HG02759 (cell line): ENCODE measurements at regions not wholly inside any gene's neighbourhood (a gene's known extent, or its start where the extent isn't known, plus 50 kb on each side); places are given as distances from the start of the nearest gene placed in this dataset.

Experiments
- ATAC-seq: cut with Tn5 transposase; IDR thresholded peaks from one replicate; pipeline ENCODE4 v1.9.1; 2021; ENCODE audit warnings: mild to moderate bottlenecking, moderate library complexity; ENCODE audit not compliant: unreplicated experiment

DNA sequence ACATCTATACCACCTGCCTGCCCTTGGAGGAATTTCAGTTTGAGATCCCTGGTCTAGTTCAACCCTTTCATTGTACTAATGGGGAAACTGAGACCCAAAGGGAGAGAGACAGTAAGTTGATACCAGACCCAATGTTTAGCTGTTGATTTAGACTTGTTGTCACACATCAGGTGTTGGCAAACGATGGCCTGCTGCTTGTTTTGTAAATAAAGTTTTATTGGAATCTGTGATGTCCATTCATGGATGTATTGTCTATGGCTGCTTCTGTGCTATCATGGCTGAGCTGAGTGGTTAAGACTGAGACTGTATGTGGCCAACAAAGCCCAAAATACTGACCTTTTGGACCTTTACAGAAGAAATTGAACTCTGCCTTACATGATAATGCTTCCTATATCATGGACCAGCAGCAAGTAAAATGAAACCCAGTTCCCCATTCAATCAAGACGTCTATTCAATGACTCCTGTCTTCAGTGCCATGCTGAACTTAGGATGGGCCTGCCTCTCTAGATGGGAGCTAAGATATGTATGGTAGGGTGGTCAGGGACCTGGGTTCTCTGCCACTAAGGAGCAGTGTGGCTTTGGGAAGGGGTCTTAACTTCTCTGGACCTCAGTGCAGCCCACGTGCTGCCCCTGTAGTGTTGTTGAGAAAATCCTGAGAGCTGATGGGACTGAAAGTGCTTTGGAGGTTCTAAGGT lies 111.0 kb downstream of the IRX5 start:
- no peak for ATAC-seq

GRCh38 chr16:55042556-55043432 lies 112.1 kb downstream of the IRX5 start:
- ATAC-seq: no peak

- ATAC-seq: no peak
Observed at GRCh38 chr16:55043499-55043898, 112.8 kb downstream of the IRX5 start.

DNA sequence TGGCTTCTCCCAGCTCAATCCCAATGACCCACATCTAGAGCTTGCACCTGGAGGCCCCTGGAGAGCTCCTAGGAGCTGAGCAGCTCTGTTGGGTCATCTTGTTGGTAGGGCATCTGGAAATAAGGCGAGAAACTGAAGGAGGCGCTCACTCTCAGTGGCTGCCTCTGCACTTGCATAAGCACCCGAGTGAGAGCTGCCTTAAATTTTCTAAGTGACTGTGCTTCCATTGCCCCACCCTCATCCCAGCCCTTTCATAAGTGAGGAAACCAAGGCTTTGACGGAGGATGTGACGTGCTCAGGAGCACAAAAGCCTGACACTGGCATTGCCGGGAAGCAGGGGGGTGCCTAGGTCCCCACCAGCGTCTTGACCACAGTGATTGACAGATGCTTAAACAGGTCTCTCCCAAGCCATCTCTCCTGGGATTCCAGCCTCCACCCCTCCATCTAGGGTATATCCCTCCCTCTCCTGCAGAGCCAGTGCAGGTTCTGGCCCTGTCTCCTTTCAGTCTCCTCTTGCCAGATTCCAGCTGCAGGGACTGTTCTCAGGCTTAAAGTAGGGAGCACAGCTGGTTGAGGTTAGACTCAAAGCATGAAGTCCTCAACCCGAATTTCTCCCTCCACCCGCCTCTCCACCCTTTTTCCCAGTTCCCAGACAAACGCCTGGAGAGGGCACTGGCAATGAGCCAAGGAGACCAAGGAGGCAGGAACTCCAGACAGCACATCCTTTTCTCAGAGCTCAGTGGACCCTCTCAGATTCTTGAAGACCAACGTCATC lies 113.7 kb downstream of the IRX5 start:
- ATAC-seq: no peak

DNA sequence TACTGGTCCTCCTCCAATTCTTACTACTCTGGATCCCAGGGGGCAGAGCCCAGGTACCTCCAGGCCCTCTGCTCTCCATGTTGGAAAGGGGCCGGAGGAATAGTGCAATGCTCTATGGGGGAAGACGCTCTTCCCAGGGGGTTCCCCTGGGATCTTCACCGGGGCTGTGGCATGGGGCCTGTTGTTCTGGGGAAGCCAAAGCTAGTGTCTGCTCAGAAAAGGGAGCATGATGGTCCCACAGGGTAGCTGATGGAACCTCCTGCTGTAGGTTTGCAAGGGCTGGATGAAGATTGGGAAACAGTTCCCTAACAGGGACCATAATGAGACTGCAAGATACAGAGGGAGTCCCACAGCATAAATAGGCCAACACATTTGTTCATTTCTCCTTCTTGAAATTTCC lies 114.7 kb downstream of the IRX5 start:
- no peak for ATAC-seq

- no peak for ATAC-seq
Observed at GRCh38 chr16:55045756-55046460, 115.2 kb downstream of the IRX5 start.

- ATAC-seq: no peak
Observed at GRCh38 chr16:55046513-55046912, 115.8 kb downstream of the IRX5 start.

- no peak for ATAC-seq
Observed at GRCh38 chr16:55046916-55047315, 116.3 kb downstream of the IRX5 start.

- no peak for ATAC-seq
Observed at GRCh38 chr16:55047331-55047730, 116.7 kb downstream of the IRX5 start.

- no peak for ATAC-seq
Observed at GRCh38 chr16:55047903-55048497, 117.3 kb downstream of the IRX5 start.

DNA sequence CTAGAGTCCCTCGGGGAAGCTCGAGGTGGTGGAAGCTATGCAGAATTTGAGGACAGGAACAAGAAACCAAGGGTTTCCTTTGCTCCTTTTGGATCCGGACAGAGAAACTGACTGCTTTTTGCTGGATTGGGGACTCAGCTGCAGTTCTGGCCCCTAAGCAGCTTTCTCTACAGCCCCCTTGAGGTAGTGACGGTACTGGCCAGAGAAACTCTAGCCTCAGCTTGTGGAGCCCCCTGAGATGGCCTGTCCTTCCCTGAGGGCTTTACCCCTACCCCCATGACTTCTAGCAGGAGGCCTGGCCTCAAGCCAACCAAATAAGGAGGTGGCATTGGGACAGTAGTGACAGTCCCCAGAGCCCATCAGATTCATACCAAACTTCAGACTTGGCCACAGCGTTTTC lies 118.1 kb downstream of the IRX5 start:
- ATAC-seq: no peak

DNA sequence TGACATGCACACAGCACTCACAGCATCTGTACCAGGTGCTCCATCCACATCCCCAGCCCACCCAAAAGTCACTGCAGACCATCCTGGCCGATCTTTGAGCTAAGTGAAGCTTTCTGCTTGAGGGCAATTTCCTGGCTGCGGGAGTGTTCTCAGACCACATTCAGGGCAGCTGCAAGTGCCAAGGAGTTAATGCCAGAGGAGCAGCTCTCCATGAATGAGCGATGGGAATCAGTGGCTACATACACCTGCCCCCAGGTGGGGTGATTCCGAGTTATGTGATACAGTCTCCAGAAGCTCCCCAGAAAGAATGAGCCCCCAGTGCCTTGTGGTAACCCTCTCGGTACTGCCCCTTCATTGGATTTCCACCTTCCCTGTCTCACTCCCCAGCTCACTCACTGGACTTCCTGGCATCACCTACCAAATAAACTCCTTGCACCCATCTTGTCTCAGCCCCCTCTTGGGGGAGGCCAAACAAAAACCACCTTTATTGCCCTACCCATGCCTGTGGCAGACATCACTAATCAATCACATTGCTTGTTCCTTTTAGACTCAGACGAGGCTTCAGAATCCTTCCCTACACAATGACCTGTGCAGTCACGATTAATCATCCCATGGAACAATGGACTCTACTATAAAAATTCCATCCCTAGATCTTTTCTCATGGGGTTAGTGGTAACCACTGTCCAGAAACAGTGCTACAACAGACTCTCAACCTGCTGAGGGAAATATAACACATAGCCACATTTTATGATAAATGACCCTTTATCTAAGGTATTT lies 121.1 kb downstream of the IRX5 start:
- no peak for ATAC-seq

DNA sequence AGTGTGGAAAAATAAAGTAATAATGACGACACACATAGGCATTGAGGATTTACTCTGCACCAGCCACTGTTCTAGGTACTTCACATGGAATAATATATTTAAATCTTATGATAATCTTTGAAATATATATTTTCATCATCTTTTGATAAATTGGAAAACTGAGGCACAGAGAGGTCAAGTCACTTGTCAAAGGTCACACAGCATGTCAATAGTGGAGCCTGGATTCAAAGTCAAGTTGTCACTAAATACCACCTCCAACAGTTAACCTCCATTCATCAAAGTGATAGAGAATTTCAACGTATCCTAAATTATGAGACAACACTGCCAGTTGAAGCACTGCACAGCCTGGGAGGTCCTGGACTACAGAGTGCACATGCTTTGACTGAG lies 121.7 kb downstream of the IRX5 start:
- ATAC-seq: no peak

DNA sequence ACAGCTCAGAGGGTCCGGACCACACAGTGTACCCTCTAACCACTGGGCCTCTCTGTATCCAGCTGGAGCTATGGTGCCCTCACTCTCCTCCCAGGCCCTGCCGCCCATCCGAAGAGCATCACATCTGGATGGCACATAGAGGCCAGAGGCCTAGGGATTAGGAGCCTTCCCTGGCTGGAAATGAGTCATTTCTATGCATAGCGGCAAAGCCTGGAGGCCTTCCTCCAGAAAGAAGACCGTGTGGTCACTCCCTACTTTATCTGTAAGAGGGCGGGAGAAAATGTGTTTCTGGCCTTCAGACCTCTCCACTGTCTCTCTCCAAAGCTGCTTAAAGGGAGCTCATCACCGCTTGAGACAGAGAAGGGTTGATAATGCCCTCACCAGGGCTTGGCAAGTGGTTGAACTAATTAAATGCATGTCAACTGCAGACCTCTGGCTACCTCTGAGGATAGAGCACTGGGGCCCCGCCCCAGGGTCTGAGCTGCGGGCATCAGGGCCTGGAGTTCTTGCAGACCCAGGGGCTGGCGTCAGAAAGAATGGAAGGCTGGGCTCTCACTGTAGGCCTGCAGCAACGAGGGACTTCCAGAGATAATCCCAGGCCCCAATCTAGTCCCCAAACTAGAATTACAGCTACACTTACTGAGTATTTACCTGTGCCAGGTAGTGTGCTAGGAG lies 122.2 kb downstream of the IRX5 start:
- ATAC-seq: no peak

DNA sequence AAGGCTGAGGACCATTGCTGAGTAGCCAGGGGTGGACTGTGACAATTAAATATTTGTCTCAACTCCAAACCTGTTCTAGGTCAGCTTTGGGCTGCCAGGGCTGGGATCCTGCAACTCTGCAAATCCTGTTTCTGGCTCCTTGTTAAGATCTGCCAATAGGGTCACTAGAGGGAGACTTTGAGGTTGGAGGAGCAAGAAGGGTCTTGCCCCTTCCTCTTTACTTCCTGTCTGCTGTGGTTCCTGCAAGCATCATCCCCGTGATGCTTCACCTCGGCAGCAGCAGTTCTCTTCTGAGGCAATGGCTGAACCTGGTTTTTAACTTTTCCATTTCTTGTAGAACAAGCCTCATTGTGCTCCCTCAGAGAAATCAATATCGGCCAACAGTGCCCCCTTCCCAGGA lies 124.6 kb downstream of the IRX5 start:
- ATAC-seq: no peak

DNA sequence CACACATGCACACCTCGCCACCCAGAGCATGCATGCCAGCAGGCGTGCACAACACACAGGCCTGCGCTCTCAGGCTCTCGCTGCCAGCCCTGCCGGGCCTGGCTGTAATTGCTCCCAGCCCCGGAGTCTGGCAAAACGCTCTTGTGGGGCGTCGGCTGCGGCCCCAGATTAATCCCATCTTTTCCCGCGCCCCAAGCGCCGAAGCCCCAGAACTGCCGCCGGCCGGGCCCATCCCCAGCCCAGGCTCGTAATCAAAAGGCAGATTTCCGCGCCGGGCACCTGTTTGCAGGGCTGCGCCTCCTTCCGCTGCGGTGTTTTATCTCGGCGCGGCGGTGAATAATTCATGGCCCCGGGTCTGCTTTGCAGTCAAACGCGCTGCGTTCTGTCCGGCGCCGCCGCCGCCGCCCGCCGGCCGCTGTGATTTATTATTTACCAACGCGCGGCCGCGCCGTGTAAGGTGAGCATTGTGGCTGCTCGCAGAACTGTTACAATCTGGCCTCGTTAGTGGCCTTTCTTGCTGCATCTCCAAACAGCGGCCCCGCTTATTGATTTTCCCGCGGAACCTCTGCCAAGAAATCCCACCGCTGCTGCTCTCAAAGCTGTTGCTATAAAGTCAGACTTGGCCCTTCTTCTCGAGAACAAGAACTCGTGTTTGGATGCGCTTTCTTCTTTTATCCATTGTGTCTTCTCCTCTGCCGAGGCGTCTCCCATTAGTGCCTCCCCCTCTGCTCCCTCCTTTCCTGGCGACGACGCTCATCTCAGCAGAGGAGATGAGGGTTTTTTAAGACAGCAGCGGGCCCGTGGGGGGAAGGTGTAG lies 126.1 kb downstream of the IRX5 start:
- ATAC-seq: no peak

DNA sequence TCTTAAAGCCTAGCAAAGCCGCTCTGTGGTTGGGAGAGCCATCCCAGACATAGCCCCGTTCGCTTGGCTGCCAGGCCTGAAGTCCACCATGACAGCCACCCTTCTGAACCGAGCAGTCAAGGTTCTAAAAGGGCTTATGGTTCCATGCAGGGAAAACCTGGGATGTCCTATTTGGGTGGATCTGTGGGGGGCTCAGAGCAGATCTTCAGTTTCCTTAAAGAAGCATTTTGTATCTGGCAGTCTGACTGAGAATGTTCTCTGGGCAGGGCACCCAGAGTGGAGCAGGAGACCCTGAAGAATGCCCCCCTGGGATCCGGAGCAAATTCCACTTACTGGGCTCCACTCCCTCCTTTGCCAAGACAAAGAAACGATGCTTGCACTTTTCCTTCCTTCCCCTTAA lies 127.2 kb downstream of the IRX5 start:
- ATAC-seq: no peak

GRCh38 chr16:55058576-55058975 lies 127.9 kb downstream of the IRX5 start:
- ATAC-seq: no peak
